HEK293 (cell line): ENCODE measurements at regions not wholly inside any gene's neighbourhood (a gene's known extent, or its start where the extent isn't known, plus 50 kb on each side); places are given as distances from the start of the nearest gene placed in this dataset.

Source experiments
- CTCF ChIA-PET: fragments of 350-600 bp; formaldehyde crosslinking; extraction: SDS; loops from one replicate; lab custom pipeline; 2021; ENCODE audit warnings: antibody characterized with exemption; lab: Yijun Ruan, JAX
- POLR2A ChIA-PET: fragments of 300-600 bp; formaldehyde crosslinking; extraction: SDS; loops from one replicate; lab custom pipeline; 2020; ENCODE audit warnings: antibody characterized with exemption, inconsistent platforms; lab: Yijun Ruan, JAX
- H3K27ac ChIP-seq: fragments of 200-500 bp; sonication (Bioruptor generic); 2 replicates; pipeline ENCODE4 v1.5.1; 2014; ENCODE audit warnings: low read depth, low read length, control low read depth, inconsistent platforms; ENCODE audit errors: extremely low read depth
- H3K36me3 ChIP-seq, 2 experiments: fragments of 200-500 bp in 1 of 2; sonication (Bioruptor generic) in 1 of 2; 1 replicate in 1 of 2; 2 replicates in 1 of 2; pipeline ENCODE4 v1.5.1; 2014 to 2017; ENCODE audit warnings: inconsistent platforms in 2 of 2, low read length in 2 of 2; ENCODE audit not compliant: control insufficient read depth in 2 of 2, insufficient read depth in 1 of 2
- H3K4me1 ChIP-seq: fragments of 200-500 bp; sonication (Bioruptor generic); 2 replicates; pipeline ENCODE4 v1.5.1; 2014; ENCODE audit warnings: mild to moderate bottlenecking, low read length, inconsistent platforms; ENCODE audit not compliant: control insufficient read depth, insufficient read depth
- H3K4me3 ChIP-seq: 2 replicates; pipeline ENCODE4 v1.5.1; 2011; ENCODE audit warnings: low read depth, mild to moderate bottlenecking, control low read depth, low read length, moderate library complexity
- H3K9me3 ChIP-seq: fragments of 200-500 bp; sonication (Bioruptor generic); 2 replicates; pipeline ENCODE4 v1.5.1; 2014; ENCODE audit warnings: low read depth, low read length, inconsistent platforms; ENCODE audit not compliant: control insufficient read depth, insufficient read depth
- BCL11B ChIP-seq: fragments of 450-650 bp; formaldehyde crosslinking; IDR thresholded peaks from 2 replicates; pipeline ENCODE4 v1.5.1; 2016; ENCODE audit warnings: low read depth, missing biosample characterization, missing genetic modification characterization
- HOXC10 ChIP-seq: sonication (generic); formaldehyde crosslinking; IDR thresholded peaks from 2 replicates; pipeline ENCODE4 v1.8.1; 2023; ENCODE audit warnings: mild to moderate bottlenecking, missing genetic modification reagents
- PRDM1 ChIP-seq: fragments of 450-650 bp; formaldehyde crosslinking; IDR thresholded peaks from 2 replicates; pipeline ENCODE4; 2016; ENCODE audit warnings: missing biosample characterization, missing genetic modification characterization
- RBAK ChIP-seq: fragments of 450-650 bp; formaldehyde crosslinking; IDR thresholded peaks from 2 replicates; pipeline ENCODE4 v1.5.1; 2016; ENCODE audit warnings: missing biosample characterization, missing genetic modification characterization
- REPIN1 ChIP-seq: fragments of 450-650 bp; formaldehyde crosslinking; IDR thresholded peaks from 2 replicates; pipeline ENCODE4 v1.5.1; 2017; ENCODE audit warnings: missing biosample characterization, missing genetic modification characterization, low read depth
- SCRT2 ChIP-seq: fragments of 450-650 bp; formaldehyde crosslinking; IDR thresholded peaks from 2 replicates; pipeline ENCODE4 v1.5.1; 2016; ENCODE audit warnings: missing biosample characterization, missing genetic modification characterization
- SP7 ChIP-seq: fragments of 450-650 bp; formaldehyde crosslinking; IDR thresholded peaks from 2 replicates; pipeline ENCODE4 v1.5.1; 2016; ENCODE audit warnings: missing biosample characterization, missing genetic modification characterization
- TCF7L2 ChIP-seq: IDR thresholded peaks from 2 replicates; pipeline ENCODE4 v1.6.1; 2011; ENCODE audit warnings: low read depth, mild to moderate bottlenecking, inconsistent platforms, low read length, moderate library complexity, borderline replicate concordance
- TRIM28 ChIP-seq: IDR thresholded peaks from 2 replicates; pipeline ENCODE4 v1.6.1; 2011; ENCODE audit warnings: low read length, control low read depth, borderline replicate concordance
- ZBTB1 ChIP-seq: fragments of 450-650 bp; formaldehyde crosslinking; IDR thresholded peaks from 2 replicates; pipeline ENCODE4 v1.5.1; 2016; ENCODE audit warnings: missing biosample characterization, missing genetic modification characterization
- ZBTB17 ChIP-seq: fragments of 450-650 bp; formaldehyde crosslinking; IDR thresholded peaks from 2 replicates; pipeline ENCODE4 v1.5.1; 2016; ENCODE audit warnings: missing biosample characterization, missing genetic modification characterization
- ZBTB21 ChIP-seq: fragments of 450-650 bp; formaldehyde crosslinking; IDR thresholded peaks from 2 replicates; pipeline ENCODE4 v1.5.1; 2017; ENCODE audit warnings: missing biosample characterization, missing genetic modification characterization
- ZBTB48 ChIP-seq: fragments of 450-650 bp; formaldehyde crosslinking; IDR thresholded peaks from 2 replicates; pipeline ENCODE4 v1.5.1; 2016; ENCODE audit warnings: missing biosample characterization, missing genetic modification characterization
- ZFP3 ChIP-seq: fragments of 450-650 bp; formaldehyde crosslinking; IDR thresholded peaks from 2 replicates; pipeline ENCODE4 v1.5.1; 2016; ENCODE audit warnings: low read depth, missing biosample characterization, missing genetic modification characterization
- ZNF10 ChIP-seq: fragments of 450-650 bp; formaldehyde crosslinking; IDR thresholded peaks from 2 replicates; pipeline ENCODE4 v1.5.1; 2017; ENCODE audit warnings: missing biosample characterization, missing genetic modification characterization
- ZNF16 ChIP-seq: fragments of 450-650 bp; formaldehyde crosslinking; IDR thresholded peaks from 2 replicates; pipeline ENCODE4 v1.5.1; 2016; ENCODE audit warnings: low read depth, missing biosample characterization, missing genetic modification characterization
- ZNF354C ChIP-seq: fragments of 450-650 bp; formaldehyde crosslinking; IDR thresholded peaks from 2 replicates; pipeline ENCODE4 v1.5.1; 2016; ENCODE audit warnings: missing biosample characterization, missing genetic modification characterization, low read depth, borderline replicate concordance
- ZNF473 ChIP-seq: fragments of 450-650 bp; formaldehyde crosslinking; IDR thresholded peaks from 2 replicates; pipeline ENCODE4 v1.5.1; 2017; ENCODE audit warnings: missing biosample characterization, missing genetic modification characterization
- ZNF560 ChIP-seq: fragments of 450-650 bp; formaldehyde crosslinking; IDR thresholded peaks from 2 replicates; pipeline ENCODE4 v1.5.1; 2017; ENCODE audit warnings: missing biosample characterization, missing genetic modification characterization, borderline replicate concordance
- ZNF621 ChIP-seq: fragments of 450-650 bp; formaldehyde crosslinking; IDR thresholded peaks from 2 replicates; pipeline ENCODE4 v1.5.1; 2017; ENCODE audit warnings: missing biosample characterization, missing genetic modification characterization
- ZNF670 ChIP-seq: fragments of 450-650 bp; formaldehyde crosslinking; IDR thresholded peaks from 2 replicates; pipeline ENCODE4 v1.5.1; 2016; ENCODE audit warnings: missing biosample characterization, missing genetic modification characterization, low read depth
- ZNF785 ChIP-seq: fragments of 450-650 bp; formaldehyde crosslinking; IDR thresholded peaks from 2 replicates; pipeline ENCODE4 v1.5.1; 2016; ENCODE audit warnings: missing biosample characterization, missing genetic modification characterization
- TF ChIP-seq, protein P1 (sequence below): fragments of 450-650 bp; formaldehyde crosslinking; IDR thresholded peaks from 2 replicates; pipeline ENCODE4; 2016; ENCODE audit warnings: missing biosample characterization, missing genetic modification characterization
- TF ChIP-seq, protein P2 (sequence below): fragments of 450-650 bp; formaldehyde crosslinking; IDR thresholded peaks from 2 replicates; pipeline ENCODE4 v1.5.1; 2016; ENCODE audit warnings: missing biosample characterization, missing genetic modification characterization, borderline replicate concordance
- TF ChIP-seq, protein P3 (sequence below): fragments of 450-650 bp; formaldehyde crosslinking; IDR thresholded peaks from 2 replicates; pipeline ENCODE4 v1.5.1; 2017; ENCODE audit warnings: missing biosample characterization, missing genetic modification characterization
- TF ChIP-seq, protein P4 (sequence below): fragments of 450-650 bp; formaldehyde crosslinking; IDR thresholded peaks from 2 replicates; pipeline ENCODE4 v1.5.1; 2016; ENCODE audit warnings: missing biosample characterization, missing genetic modification characterization, borderline replicate concordance
- TF ChIP-seq, protein P5 (sequence below): fragments of 450-650 bp; formaldehyde crosslinking; IDR thresholded peaks from 2 replicates; pipeline ENCODE4 v1.5.1; 2016; ENCODE audit warnings: missing biosample characterization, missing genetic modification characterization

DNA sequence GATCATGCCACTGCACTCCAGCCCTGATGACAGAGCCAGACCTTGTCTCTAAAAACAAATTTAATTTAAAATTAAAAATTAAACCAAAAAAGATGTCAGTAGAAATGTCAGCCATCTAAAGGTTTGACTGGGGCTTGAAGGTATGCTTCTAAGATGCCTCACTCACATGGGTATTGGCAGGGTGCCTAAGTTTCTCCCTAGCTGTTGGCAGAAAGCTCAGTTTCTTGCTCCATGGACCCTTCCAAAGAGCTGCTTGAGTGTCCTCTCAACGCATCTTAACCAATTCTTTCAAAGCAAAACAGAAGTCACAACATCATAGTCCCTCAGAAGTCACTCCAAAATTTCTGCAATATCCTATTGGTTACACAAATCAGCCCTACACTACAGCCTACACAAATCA is 231.0 kb upstream of the ADGRL2 start:
- H3K9me3 ChIP-seq = no peaks in the 10 kb centered on the region
- no peak overlapping the region for H3K27ac ChIP-seq
- CTCF ChIA-PET = no interaction called here
- POLR2A ChIA-PET = no interaction called here
- TF ChIP-seq SCRT2 (tag by site-specific recombination) (no peak), HOXC10 (no peak), SP7 (no peak), TRIM28 (no peak), ZNF560 (tag by site-specific recombination) (no peak), ZFP3 (tag by site-specific recombination) (no peak), PRDM1 (tag by site-specific recombination) (no peak), ZBTB21 (no peak), ZBTB1 (tag by site-specific recombination) (no peak), ZNF621 (no peak), ZBTB17 (tag by site-specific recombination) (no peak)
- TF ChIP-seq, protein P1, sequence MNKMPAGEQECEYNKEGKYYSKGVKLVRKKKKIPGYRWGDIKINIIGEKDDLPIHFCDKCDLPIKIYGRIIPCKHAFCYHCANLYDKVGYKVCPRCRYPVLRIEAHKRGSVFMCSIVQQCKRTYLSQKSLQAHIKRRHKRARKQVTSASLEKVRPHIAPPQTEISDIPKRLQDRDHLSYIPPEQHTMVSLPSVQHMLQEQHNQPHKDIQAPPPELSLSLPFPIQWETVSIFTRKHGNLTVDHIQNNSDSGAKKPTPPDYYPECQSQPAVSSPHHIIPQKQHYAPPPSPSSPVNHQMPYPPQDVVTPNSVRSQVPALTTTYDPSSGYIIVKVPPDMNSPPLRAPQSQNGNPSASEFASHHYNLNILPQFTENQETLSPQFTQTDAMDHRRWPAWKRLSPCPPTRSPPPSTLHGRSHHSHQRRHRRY (tag by site-specific recombination) = no peak
- TF ChIP-seq, protein P2, sequence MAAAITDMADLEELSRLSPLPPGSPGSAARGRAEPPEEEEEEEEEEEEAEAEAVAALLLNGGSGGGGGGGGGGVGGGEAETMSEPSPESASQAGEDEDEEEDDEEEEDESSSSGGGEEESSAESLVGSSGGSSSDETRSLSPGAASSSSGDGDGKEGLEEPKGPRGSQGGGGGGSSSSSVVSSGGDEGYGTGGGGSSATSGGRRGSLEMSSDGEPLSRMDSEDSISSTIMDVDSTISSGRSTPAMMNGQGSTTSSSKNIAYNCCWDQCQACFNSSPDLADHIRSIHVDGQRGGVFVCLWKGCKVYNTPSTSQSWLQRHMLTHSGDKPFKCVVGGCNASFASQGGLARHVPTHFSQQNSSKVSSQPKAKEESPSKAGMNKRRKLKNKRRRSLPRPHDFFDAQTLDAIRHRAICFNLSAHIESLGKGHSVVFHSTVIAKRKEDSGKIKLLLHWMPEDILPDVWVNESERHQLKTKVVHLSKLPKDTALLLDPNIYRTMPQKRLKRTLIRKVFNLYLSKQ (tag by site-specific recombination) = no peak
- H3K36me3 ChIP-seq = no peaks in the 10 kb centered on the region
- H3K4me1 ChIP-seq = no peaks in the 10 kb centered on the region
- H3K4me3 ChIP-seq = no peak overlapping the region

DNA sequence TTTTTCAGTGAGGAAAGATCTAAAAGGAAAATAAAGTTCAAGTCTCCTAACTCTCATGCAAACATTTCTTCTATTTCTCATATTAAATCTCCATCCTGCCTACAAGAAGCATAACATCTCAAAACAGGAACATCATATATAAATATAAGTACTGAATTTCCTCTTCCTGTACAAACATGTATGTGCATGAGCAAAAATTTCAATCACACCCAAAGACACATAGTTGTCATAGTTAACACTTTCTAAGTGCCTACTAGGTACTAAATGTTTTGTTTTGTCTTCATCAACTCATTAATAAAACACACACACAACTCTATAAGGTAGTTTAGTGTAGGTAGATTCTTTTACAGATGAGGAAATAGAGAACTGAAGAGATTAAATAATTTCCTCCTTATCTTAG is 237.1 kb upstream of the ADGRL2 start:
- CTCF ChIA-PET = interaction anchor here (0.6 kb wide), 1 partner anchor 105 kb away, joined by 3 read pairs; no protein-coding TSS in a partner anchor
- Histone ChIP-seq H3K27ac (no peak overlapping the region), H3K36me3 (no peaks in the 10 kb centered on the region), H3K9me3 (no peaks in the 10 kb centered on the region), H3K4me3 (no peak overlapping the region), H3K4me1 (no peaks in the 10 kb centered on the region)
- POLR2A ChIA-PET = no interaction called here
- TF ChIP-seq, protein P3, sequence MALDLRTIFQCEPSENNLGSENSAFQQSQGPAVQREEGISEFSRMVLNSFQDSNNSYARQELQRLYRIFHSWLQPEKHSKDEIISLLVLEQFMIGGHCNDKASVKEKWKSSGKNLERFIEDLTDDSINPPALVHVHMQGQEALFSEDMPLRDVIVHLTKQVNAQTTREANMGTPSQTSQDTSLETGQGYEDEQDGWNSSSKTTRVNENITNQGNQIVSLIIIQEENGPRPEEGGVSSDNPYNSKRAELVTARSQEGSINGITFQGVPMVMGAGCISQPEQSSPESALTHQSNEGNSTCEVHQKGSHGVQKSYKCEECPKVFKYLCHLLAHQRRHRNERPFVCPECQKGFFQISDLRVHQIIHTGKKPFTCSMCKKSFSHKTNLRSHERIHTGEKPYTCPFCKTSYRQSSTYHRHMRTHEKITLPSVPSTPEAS (tag by site-specific recombination) = no peak
- TF ChIP-seq TCF7L2 (no peak), ZNF473 (tag by site-specific recombination) (no peak), RBAK (no peak), ZNF16 (tag by site-specific recombination) (no peak), BCL11B (no peak), ZNF560 (tag by site-specific recombination) (no peak), ZNF10 (tag by site-specific recombination) (no peak), ZBTB48 (tag by site-specific recombination) (no peak), ZNF354C (tag by site-specific recombination) (no peak), ZNF670 (tag by site-specific recombination) (no peak), REPIN1 (tag by site-specific recombination) (no peak), ZNF785 (tag by site-specific recombination) (no peak)
- TF ChIP-seq, protein P4, sequence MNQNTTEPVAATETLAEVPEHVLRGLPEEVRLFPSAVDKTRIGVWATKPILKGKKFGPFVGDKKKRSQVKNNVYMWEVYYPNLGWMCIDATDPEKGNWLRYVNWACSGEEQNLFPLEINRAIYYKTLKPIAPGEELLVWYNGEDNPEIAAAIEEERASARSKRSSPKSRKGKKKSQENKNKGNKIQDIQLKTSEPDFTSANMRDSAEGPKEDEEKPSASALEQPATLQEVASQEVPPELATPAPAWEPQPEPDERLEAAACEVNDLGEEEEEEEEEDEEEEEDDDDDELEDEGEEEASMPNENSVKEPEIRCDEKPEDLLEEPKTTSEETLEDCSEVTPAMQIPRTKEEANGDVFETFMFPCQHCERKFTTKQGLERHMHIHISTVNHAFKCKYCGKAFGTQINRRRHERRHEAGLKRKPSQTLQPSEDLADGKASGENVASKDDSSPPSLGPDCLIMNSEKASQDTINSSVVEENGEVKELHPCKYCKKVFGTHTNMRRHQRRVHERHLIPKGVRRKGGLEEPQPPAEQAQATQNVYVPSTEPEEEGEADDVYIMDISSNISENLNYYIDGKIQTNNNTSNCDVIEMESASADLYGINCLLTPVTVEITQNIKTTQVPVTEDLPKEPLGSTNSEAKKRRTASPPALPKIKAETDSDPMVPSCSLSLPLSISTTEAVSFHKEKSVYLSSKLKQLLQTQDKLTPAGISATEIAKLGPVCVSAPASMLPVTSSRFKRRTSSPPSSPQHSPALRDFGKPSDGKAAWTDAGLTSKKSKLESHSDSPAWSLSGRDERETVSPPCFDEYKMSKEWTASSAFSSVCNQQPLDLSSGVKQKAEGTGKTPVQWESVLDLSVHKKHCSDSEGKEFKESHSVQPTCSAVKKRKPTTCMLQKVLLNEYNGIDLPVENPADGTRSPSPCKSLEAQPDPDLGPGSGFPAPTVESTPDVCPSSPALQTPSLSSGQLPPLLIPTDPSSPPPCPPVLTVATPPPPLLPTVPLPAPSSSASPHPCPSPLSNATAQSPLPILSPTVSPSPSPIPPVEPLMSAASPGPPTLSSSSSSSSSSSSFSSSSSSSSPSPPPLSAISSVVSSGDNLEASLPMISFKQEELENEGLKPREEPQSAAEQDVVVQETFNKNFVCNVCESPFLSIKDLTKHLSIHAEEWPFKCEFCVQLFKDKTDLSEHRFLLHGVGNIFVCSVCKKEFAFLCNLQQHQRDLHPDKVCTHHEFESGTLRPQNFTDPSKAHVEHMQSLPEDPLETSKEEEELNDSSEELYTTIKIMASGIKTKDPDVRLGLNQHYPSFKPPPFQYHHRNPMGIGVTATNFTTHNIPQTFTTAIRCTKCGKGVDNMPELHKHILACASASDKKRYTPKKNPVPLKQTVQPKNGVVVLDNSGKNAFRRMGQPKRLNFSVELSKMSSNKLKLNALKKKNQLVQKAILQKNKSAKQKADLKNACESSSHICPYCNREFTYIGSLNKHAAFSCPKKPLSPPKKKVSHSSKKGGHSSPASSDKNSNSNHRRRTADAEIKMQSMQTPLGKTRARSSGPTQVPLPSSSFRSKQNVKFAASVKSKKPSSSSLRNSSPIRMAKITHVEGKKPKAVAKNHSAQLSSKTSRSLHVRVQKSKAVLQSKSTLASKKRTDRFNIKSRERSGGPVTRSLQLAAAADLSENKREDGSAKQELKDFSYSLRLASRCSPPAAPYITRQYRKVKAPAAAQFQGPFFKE = no peak
- TF ChIP-seq, protein P5, sequence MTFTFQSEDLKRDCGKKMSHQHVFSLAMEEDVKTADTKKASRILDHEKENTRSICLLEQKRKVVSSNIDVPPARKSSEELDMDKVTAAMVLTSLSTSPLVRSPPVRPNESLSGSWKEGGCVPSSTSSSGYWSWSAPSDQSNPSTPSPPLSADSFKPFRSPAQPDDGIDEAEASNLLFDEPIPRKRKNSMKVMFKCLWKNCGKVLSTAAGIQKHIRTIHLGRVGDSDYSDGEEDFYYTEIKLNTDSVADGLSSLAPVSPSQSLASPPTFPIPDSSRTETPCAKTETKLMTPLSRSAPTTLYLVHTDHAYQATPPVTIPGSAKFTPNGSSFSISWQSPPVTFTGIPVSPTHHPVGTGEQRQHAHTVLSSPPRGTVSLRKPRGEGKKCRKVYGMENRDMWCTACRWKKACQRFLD (tag by site-specific recombination) = no peak
